Tibial nerve (tissue), 4 donors: ENCODE measurements at regions not wholly inside any gene's neighbourhood (a gene's known extent, or its start where the extent isn't known, plus 50 kb on each side); places are given as distances from the start of the nearest gene placed in this dataset.
"Not testable (repeated sequence)": the region's sequence is repeated elsewhere in the genome, so short reads cannot be mapped to it uniquely, and the experiment has no call there.

Source experiments
- EP300 ChIP-seq, 2 donors: sonication (generic); formaldehyde crosslinking; IDR thresholded peaks; one replicate each; pipeline ENCODE4 v1.6.1; 2017; ENCODE audit warnings: antibody characterized with exemption in 2 of 2, mild to moderate bottlenecking in 1 of 2
- POLR2A ChIP-seq, 2 donors: fragments of 450-650 bp; IDR thresholded peaks; one replicate each; pipeline ENCODE4 v1.6.1; 2017; ENCODE audit warnings: antibody characterized with exemption in 2 of 2, mild to moderate bottlenecking in 2 of 2, moderate library complexity in 2 of 2
- TF ChIP-seq, protein P1 (sequence below), 5 experiments: fragments of 200-600 bp in 3 of 5; fragments of 450-650 bp in 2 of 5; sonication (generic) in 3 of 5; IDR thresholded peaks; one replicate each; pipeline ENCODE4 v1.5.1; 2016 to 2019; ENCODE audit warnings: antibody characterized with exemption in 5 of 5, mild to moderate bottlenecking in 3 of 5, moderate library complexity in 2 of 5

DNA sequence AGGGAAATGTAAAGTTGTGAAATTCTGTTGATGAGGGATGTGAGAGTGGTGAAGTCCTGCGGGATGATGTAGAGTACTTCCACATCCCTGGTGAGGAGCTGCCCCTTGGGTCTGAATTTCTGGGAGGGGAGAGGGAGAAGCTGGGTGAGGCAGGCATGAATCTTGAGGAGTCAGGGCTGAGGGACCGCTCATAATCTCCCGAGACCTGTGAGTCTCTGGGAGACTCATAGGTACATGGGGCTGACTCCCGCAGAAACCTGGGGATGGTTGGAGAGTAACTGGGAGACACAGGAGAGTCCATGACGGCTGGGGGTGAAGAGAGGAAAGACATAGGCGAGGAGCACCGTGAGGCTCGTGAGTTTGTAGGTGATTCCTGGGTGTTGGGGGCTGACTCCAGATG lies 126.2 kb upstream of the ANKRD30BL start:
- TF ChIP-seq, protein P1, sequence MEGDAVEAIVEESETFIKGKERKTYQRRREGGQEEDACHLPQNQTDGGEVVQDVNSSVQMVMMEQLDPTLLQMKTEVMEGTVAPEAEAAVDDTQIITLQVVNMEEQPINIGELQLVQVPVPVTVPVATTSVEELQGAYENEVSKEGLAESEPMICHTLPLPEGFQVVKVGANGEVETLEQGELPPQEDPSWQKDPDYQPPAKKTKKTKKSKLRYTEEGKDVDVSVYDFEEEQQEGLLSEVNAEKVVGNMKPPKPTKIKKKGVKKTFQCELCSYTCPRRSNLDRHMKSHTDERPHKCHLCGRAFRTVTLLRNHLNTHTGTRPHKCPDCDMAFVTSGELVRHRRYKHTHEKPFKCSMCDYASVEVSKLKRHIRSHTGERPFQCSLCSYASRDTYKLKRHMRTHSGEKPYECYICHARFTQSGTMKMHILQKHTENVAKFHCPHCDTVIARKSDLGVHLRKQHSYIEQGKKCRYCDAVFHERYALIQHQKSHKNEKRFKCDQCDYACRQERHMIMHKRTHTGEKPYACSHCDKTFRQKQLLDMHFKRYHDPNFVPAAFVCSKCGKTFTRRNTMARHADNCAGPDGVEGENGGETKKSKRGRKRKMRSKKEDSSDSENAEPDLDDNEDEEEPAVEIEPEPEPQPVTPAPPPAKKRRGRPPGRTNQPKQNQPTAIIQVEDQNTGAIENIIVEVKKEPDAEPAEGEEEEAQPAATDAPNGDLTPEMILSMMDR (IDR thresholded peaks at IDR 0.05) = not testable (repeated sequence)
- TF ChIP-seq POLR2A, EP300 (IDR thresholded peaks at IDR 0.05): not testable (repeated sequence)
